GM12878 (cell line): ENCODE measurements at regions not wholly inside any gene's neighbourhood (a gene's known extent, or its start where the extent isn't known, plus 50 kb on each side); places are given as distances from the start of the nearest gene placed in this dataset.

Experiments
- ATAC-seq: fragments of 200-7000 bp; cut with Tn5 transposase; 3 replicates; pipeline ENCODE4 v1.9.1; 2020; ENCODE audit warnings: mild to moderate bottlenecking, moderate library complexity
- BruUV-seq: library from RNA; stranded (reverse); fragments of 400-500 nt; replicated peaks from 2 replicates; lab custom pipeline; 2021; lab: Mats Ljungman, UMichigan
- CTCF ChIA-PET: fragments of 300-600 bp; sonication (Branson Sonifier 250); formaldehyde crosslinking; extraction: SDS; loops from one replicate; lab custom pipeline; 2021; ENCODE audit warnings: inconsistent platforms; lab: Yijun Ruan, JAX
- POLR2A ChIA-PET: fragments of 350-600 bp; formaldehyde crosslinking; extraction: SDS; loops from one replicate; lab custom pipeline; 2021; ENCODE audit warnings: inconsistent platforms; lab: Charles Lee
- RAD21 ChIA-PET: fragments of 300-600 bp; sonication (Branson Sonifier 250); formaldehyde crosslinking; loops from one replicate; lab custom pipeline; 2023; ENCODE audit warnings: antibody characterized with exemption; ENCODE audit not compliant: unreplicated experiment; lab: Charles Lee
- SMC1A ChIA-PET: fragments of 300-600 bp; sonication (Branson Sonifier 250); formaldehyde crosslinking; loops from one replicate; lab custom pipeline; 2023; ENCODE audit not compliant: unreplicated experiment, uncharacterized antibody; lab: Charles Lee
- DNase-seq: peaks from one replicate; pipeline ENCODE4 v3.0.0-alpha.2; 2011; ENCODE audit warnings: low read depth, low spot score
- FAIRE-seq: peaks from 3 replicates; lab custom pipeline; 2011; peaks lifted over from hg19 to GRCh38; lab: Jason Lieb, UNC
- H2AFZ ChIP-seq: 2 replicates; pipeline ENCODE4 v1.6.0; 2011; ENCODE audit warnings: low read depth, low read length, control low read depth; ENCODE audit not compliant: control insufficient read depth
- H3K27ac ChIP-seq: 2 replicates; pipeline ENCODE4 v1.5.1; 2011; ENCODE audit warnings: control low read depth; ENCODE audit not compliant: control insufficient read depth, insufficient read depth
- H3K27me3 ChIP-seq, 2 experiments: replicated peaks in 1 of 2; 2 replicates each; pipeline versions ENCODE4 v1.6.0 to v1.6.1; 2011; ENCODE audit warnings: low read length in 1 of 2; ENCODE audit not compliant: control insufficient read depth in 2 of 2, insufficient read depth in 2 of 2
- H3K36me3 ChIP-seq, 2 experiments: 2 replicates each; pipeline ENCODE4 v1.5.1; 2011; ENCODE audit warnings: low read length in 1 of 2; ENCODE audit not compliant: control insufficient read depth in 2 of 2, insufficient read depth in 2 of 2
- H3K4me1 ChIP-seq: 2 replicates; pipeline ENCODE4 v1.6.1; 2011; ENCODE audit warnings: mild to moderate bottlenecking, low read length, moderate library complexity, mixed read lengths; ENCODE audit not compliant: control insufficient read depth, insufficient read depth
- H3K4me2 ChIP-seq: 2 replicates; pipeline ENCODE4 v1.6.0; 2011; ENCODE audit warnings: control low read depth; ENCODE audit not compliant: control insufficient read depth, insufficient read depth
- H3K4me3 ChIP-seq: fragments of 200-600 bp; sonication (generic); 2 replicates; pipeline ENCODE4 v1.5.1; 2016
- H3K79me2 ChIP-seq: 2 replicates; pipeline ENCODE4 v1.6.0; 2011; ENCODE audit warnings: low read length; ENCODE audit not compliant: control insufficient read depth, insufficient read depth
- H3K9ac ChIP-seq: 2 replicates; pipeline ENCODE4 v1.8.0; 2011; ENCODE audit warnings: low read length, control low read depth, mixed read lengths; ENCODE audit not compliant: control insufficient read depth, insufficient read depth
- H3K9me3 ChIP-seq: replicated peaks from 3 replicates; pipeline ENCODE4 v1.5.1; 2011; ENCODE audit warnings: mild to moderate bottlenecking, low read length; ENCODE audit not compliant: control insufficient read depth, insufficient read depth
- H4K20me1 ChIP-seq: 2 replicates; pipeline ENCODE4 v1.6.0; 2011; ENCODE audit not compliant: control insufficient read depth, insufficient read depth
- BRCA1 ChIP-seq: IDR thresholded peaks from 2 replicates; pipeline ENCODE4 v1.6.1; 2011; ENCODE audit warnings: low read depth, low read length, improper control_type of control experiment
- CHD1 ChIP-seq: IDR thresholded peaks from 2 replicates; pipeline ENCODE4 v1.6.1; 2012; ENCODE audit warnings: low read depth, low read length, improper control_type of control experiment
- CHD2 ChIP-seq: IDR thresholded peaks from 2 replicates; pipeline ENCODE4 v1.6.1; 2011; ENCODE audit warnings: low read depth, low read length, improper control_type of control experiment, borderline replicate concordance
- CHD4 ChIP-seq: fragments of 200-600 bp; sonication (generic); IDR thresholded peaks from 2 replicates; pipeline ENCODE4 v1.6.1; 2016; ENCODE audit warnings: mild to moderate bottlenecking
- MEF2A ChIP-seq: IDR thresholded peaks from 2 replicates; pipeline ENCODE4 v1.6.1; 2011; ENCODE audit warnings: low read depth, mild to moderate bottlenecking, low read length, moderate library complexity; ENCODE audit not compliant: insufficient read depth
- POLR2AphosphoS2 ChIP-seq: IDR thresholded peaks from 2 replicates; pipeline ENCODE4 v1.6.1; 2011; ENCODE audit warnings: low read depth, mild to moderate bottlenecking, low read length, improper control_type of control experiment, moderate library complexity
- RAD21 ChIP-seq: IDR thresholded peaks from 2 replicates; pipeline ENCODE4 v1.6.1; 2011; ENCODE audit warnings: mild to moderate bottlenecking, low read depth, low read length, moderate library complexity; ENCODE audit not compliant: insufficient read depth
- SMAD1 ChIP-seq: fragments of 450-650 bp; IDR thresholded peaks from 2 replicates; pipeline ENCODE4 v1.6.1; 2018; ENCODE audit warnings: mild to moderate bottlenecking, low read depth; ENCODE audit not compliant: partially characterized antibody
- STAT3 ChIP-seq: IDR thresholded peaks from 2 replicates; pipeline ENCODE4 v1.6.1; 2011; ENCODE audit warnings: low read depth, low read length, improper control_type of control experiment
- TCF12 ChIP-seq: IDR thresholded peaks from 2 replicates; pipeline ENCODE4 v1.6.1; 2011; ENCODE audit warnings: low read depth, mild to moderate bottlenecking, low read length
- YY1 ChIP-seq: IDR thresholded peaks from 2 replicates; pipeline ENCODE4 v1.6.1; 2011; ENCODE audit warnings: low read depth, mild to moderate bottlenecking, low read length
- ZNF24 ChIP-seq: fragments of 450-650 bp; IDR thresholded peaks from 2 replicates; pipeline ENCODE4 v1.6.1; 2017; ENCODE audit warnings: antibody characterized with exemption, mild to moderate bottlenecking
- ZSCAN29 ChIP-seq: fragments of 450-650 bp; IDR thresholded peaks from 2 replicates; pipeline ENCODE4 v1.6.1; 2017; ENCODE audit warnings: mild to moderate bottlenecking, moderate library complexity
- ZZZ3 ChIP-seq: IDR thresholded peaks from 2 replicates; pipeline ENCODE4 v1.6.1; 2011; ENCODE audit warnings: low read depth; ENCODE audit not compliant: control insufficient read depth, insufficient read length
- WGBS: methylation state at CpG from one replicate; pipeline ENCODE4 v1.1.6; 2016; ENCODE audit warnings: low lambda C conversion rate; ENCODE audit not compliant: insufficient replicate concordance, insufficient coverage; ENCODE audit errors: missing lambda C conversion rate; 5-methylcytosine and 5-hydroxymethylcytosine counted together
- in situ Hi-C: fragments of 300-500 bp; cut with MboI; formaldehyde crosslinking; loops from 9 replicates; pipeline ENCODE4 v1.14.3; 2018; ENCODE audit warnings: mixed read lengths
- intact Hi-C: fragments of 100-400 bp; cut with micrococcal nuclease; formaldehyde crosslinking; loops from one replicate; pipeline ENCODE4 v1.14.2; 2022; ENCODE audit not compliant: unreplicated experiment
- TF ChIP-seq, protein P1 (sequence below): IDR thresholded peaks from 2 replicates; pipeline ENCODE4 v1.6.1; 2012; ENCODE audit warnings: low read length, inconsistent platforms

- no peaks in the 10 kb centered on the region for H3K79me2 ChIP-seq
- H3K9me3 ChIP-seq, result no peaks in the 10 kb centered on the region
- ChIA-PET POLR2A (no interaction called here), RAD21 (no interaction called here), CTCF (no interaction called here), SMC1A (interaction anchor here (1.3 kb wide), 1 partner anchor 14 kb away, joined by 3 read pairs; no protein-coding TSS in a partner anchor)
- H3K27me3 ChIP-seq, result no peaks in the 10 kb centered on the region
- intact Hi-C loops, result no loop called here
- H3K4me2 ChIP-seq, result no peak overlapping the region
- no peak overlapping the region for H2AFZ ChIP-seq
- WGBS, result 51% methylated on average over 5 of the region's 5 CpGs
- H3K4me3 ChIP-seq, result no peak overlapping the region
- no peak overlapping the region for H3K27ac ChIP-seq
- no peak for TF ChIP-seq ZNF24
- no peak for TF ChIP-seq TCF12
- TF ChIP-seq RAD21, result no peak
- TF ChIP-seq POLR2AphosphoS2, result no peak
- TF ChIP-seq CHD4, result no peak
- no peak for TF ChIP-seq YY1
- TF ChIP-seq ZZZ3, result no peak
- TF ChIP-seq, protein P1, sequence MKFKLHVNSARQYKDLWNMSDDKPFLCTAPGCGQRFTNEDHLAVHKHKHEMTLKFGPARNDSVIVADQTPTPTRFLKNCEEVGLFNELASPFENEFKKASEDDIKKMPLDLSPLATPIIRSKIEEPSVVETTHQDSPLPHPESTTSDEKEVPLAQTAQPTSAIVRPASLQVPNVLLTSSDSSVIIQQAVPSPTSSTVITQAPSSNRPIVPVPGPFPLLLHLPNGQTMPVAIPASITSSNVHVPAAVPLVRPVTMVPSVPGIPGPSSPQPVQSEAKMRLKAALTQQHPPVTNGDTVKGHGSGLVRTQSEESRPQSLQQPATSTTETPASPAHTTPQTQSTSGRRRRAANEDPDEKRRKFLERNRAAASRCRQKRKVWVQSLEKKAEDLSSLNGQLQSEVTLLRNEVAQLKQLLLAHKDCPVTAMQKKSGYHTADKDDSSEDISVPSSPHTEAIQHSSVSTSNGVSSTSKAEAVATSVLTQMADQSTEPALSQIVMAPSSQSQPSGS, result no peak
- no peak for TF ChIP-seq SMAD1
- no peak for TF ChIP-seq BRCA1
- TF ChIP-seq STAT3, result no peak
- no peak for TF ChIP-seq CHD1
- TF ChIP-seq CHD2, result no peak
- TF ChIP-seq MEF2A, result no peak
- TF ChIP-seq ZSCAN29, result no peak
- in situ Hi-C loops, result no loop called here
- BruUV-seq, result no TSS peak
- DNase-seq (no peak), ATAC-seq (no peak), FAIRE-seq (no peak)
- H3K4me1 ChIP-seq, result no peaks in the 10 kb centered on the region
- no peak overlapping the region for H3K9ac ChIP-seq
- H4K20me1 ChIP-seq, result no peaks in the 10 kb centered on the region
- no peaks in the 10 kb centered on the region for H3K36me3 ChIP-seq
Observed at GRCh38 chr11:41971592-41971991, 512.1 kb upstream of the LRRC4C start.
